ENCODE measurements at regions not wholly inside any gene's neighbourhood (a gene's known extent, or its start where the extent isn't known, plus 50 kb on each side); places are given as distances from the start of the nearest gene placed in this dataset.

GRCh38 chr7:113483657-113484056 lies 365.3 kb upstream of the SMIM30 start:
- ChIA-PET POLR2A (no interaction called here), CTCF (no interaction called here)
- TF ChIP-seq CTCF (IDR thresholded peaks at IDR 0.05; ENCODE audit: control extremely low read depth, extremely low read depth, low read depth, missing control alignments) = no peak
- no peak for DNase-seq (ENCODE audit: extremely low spot score)

GRCh38 chr7:113480537-113480936 lies 362.2 kb upstream of the SMIM30 start:
- TF ChIP-seq CTCF (IDR thresholded peaks at IDR 0.05; ENCODE audit: control extremely low read depth, extremely low read depth, low read depth, missing control alignments) = no peak
- POLR2A ChIA-PET = interaction anchor here (0.6 kb wide), 1 partner anchor 847 kb away, joined by 4 read pairs; no protein-coding TSS in a partner anchor
- no peak for DNase-seq (ENCODE audit: extremely low spot score)
- CTCF ChIA-PET = interaction anchor here (1.1 kb wide), 1 partner anchor 930 kb away, joined by 3 read pairs; no protein-coding TSS in a partner anchor

- no peak for TF ChIP-seq CTCF (IDR thresholded peaks at IDR 0.05; ENCODE audit: control extremely low read depth, extremely low read depth, low read depth, missing control alignments)
- CTCF ChIA-PET = no interaction called here
Measured at GRCh38 chr7:113464096-113464855, 345.9 kb upstream of the SMIM30 start.

GRCh38 chr7:113460067-113460466 lies 341.7 kb upstream of the SMIM30 start:
- no peak for TF ChIP-seq CTCF (IDR thresholded peaks at IDR 0.05; ENCODE audit: control extremely low read depth, extremely low read depth, low read depth, missing control alignments)
- DNase-seq (ENCODE audit: extremely low spot score) = no peak
- CTCF ChIA-PET = interaction anchor here (0.9 to 1.2 kb wide), 2 partner anchors 14 to 23 kb away, joined by 3 to 5 read pairs; no protein-coding TSS in a partner anchor
- POLR2A ChIA-PET = no interaction called here

More at GRCh38 chr7:113464096-113464855, 345.9 kb upstream of the SMIM30 start:
- POLR2A ChIA-PET = no interaction called here
- DNase-seq (ENCODE audit: extremely low spot score) = no peak

- CTCF ChIA-PET = no interaction called here
- DNase-seq (ENCODE audit: extremely low spot score) = no peak
- TF ChIP-seq CTCF (IDR thresholded peaks at IDR 0.05; ENCODE audit: control extremely low read depth, extremely low read depth, low read depth, missing control alignments) = no peak
Measured at GRCh38 chr7:113456533-113456932, 338.2 kb upstream of the SMIM30 start.

GRCh38 chr7:113454597-113455169 lies 336.3 kb upstream of the SMIM30 start:
- ChIA-PET CTCF (interaction anchor here (2.0 kb wide), 1 partner anchor 32 kb away, joined by 5 read pairs; no protein-coding TSS in a partner anchor), POLR2A (no interaction called here)
- no peak for TF ChIP-seq CTCF (IDR thresholded peaks at IDR 0.05; ENCODE audit: control extremely low read depth, extremely low read depth, low read depth, missing control alignments)
- no peak for DNase-seq (ENCODE audit: extremely low spot score)

More at GRCh38 chr7:113456533-113456932, 338.2 kb upstream of the SMIM30 start:
- POLR2A ChIA-PET = no interaction called here

Data from GM10248 (cell line).